ENCODE measurements at regions not wholly inside any gene's neighbourhood (a gene's known extent, or its start where the extent isn't known, plus 50 kb on each side); places are given as distances from the start of the nearest gene placed in this dataset.

DNA sequence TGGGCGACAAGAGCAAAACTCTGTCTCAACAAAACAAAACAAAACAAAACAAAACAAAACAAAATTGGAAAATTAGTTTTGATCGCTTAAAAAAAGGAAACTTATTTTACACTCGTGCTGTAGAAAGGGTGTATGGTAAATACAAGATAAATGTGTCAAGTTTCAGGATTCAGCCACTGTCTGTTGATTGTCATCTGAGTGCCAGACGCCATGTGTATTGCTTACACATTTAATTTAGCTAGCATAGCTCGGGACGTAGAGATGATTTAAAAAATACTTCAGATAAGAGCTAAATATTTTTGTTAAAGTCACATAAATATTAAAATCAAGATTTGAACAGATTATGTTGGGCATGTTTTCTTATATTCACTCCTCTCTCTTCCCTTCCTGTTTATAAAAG, 568.1 kb upstream of the ZNF804A start:
- H3K4me3 ChIP-seq (ENCODE audit: low read depth, low read length) = no peak overlapping the region
- no peak for DNase-seq (ENCODE audit: low read depth)
- TF ChIP-seq CTCF (conservative IDR thresholded peaks at IDR 0.05; ENCODE audit: low read depth, low read length) = no peak

GRCh38 chr2:184030989-184031388, 567.3 kb upstream of the ZNF804A start:
- no peak for TF ChIP-seq CTCF (conservative IDR thresholded peaks at IDR 0.05; ENCODE audit: low read depth, low read length)
- no peak overlapping the region for H3K4me3 ChIP-seq (ENCODE audit: low read depth, low read length)
- DNase-seq (ENCODE audit: low read depth) = no peak

- H3K4me3 ChIP-seq (ENCODE audit: low read depth, low read length) = no peak overlapping the region
- DNase-seq (ENCODE audit: low read depth) = no peak
- TF ChIP-seq CTCF (conservative IDR thresholded peaks at IDR 0.05; ENCODE audit: low read depth, low read length) = no peak
Observed at GRCh38 chr2:184031402-184032147, 566.8 kb upstream of the ZNF804A start.

- no peak for TF ChIP-seq CTCF (conservative IDR thresholded peaks at IDR 0.05; ENCODE audit: low read depth, low read length)
- DNase-seq (ENCODE audit: low read depth) = no peak
- no peak overlapping the region for H3K4me3 ChIP-seq (ENCODE audit: low read depth, low read length)
Observed at GRCh38 chr2:184032983-184033382, 565.3 kb upstream of the ZNF804A start.

GRCh38 chr2:184037273-184037672, 561.1 kb upstream of the ZNF804A start:
- no peak overlapping the region for H3K4me3 ChIP-seq (ENCODE audit: low read depth, low read length)
- no peak for DNase-seq (ENCODE audit: low read depth)
- no peak for TF ChIP-seq CTCF (conservative IDR thresholded peaks at IDR 0.05; ENCODE audit: low read depth, low read length)

- no peak overlapping the region for H3K4me3 ChIP-seq (ENCODE audit: low read depth, low read length)
- DNase-seq (ENCODE audit: low read depth) = no peak
- TF ChIP-seq CTCF (conservative IDR thresholded peaks at IDR 0.05; ENCODE audit: low read depth, low read length) = no peak
Observed at GRCh38 chr2:184039493-184039892, 558.8 kb upstream of the ZNF804A start.

GRCh38 chr2:184040230-184040629, 558.1 kb upstream of the ZNF804A start:
- no peak for DNase-seq (ENCODE audit: low read depth)
- TF ChIP-seq CTCF (conservative IDR thresholded peaks at IDR 0.05; ENCODE audit: low read depth, low read length) = no peak
- H3K4me3 ChIP-seq (ENCODE audit: low read depth, low read length) = no peak overlapping the region

Data from epithelial cell of proximal tubule (primary cell).